D721Med (cell line): ENCODE measurements at regions not wholly inside any gene's neighbourhood (a gene's known extent, or its start where the extent isn't known, plus 50 kb on each side); places are given as distances from the start of the nearest gene placed in this dataset.

Experiments used
- DNase-seq: peaks from one replicate; pipeline ENCODE4 v3.0.0; 2011; ENCODE audit warnings: low spot score; ENCODE audit not compliant: insufficient read length
- FAIRE-seq: peaks from 2 replicates; lab custom pipeline; 2011; peaks lifted over from hg19 to GRCh38; lab: Jason Lieb, UNC
- TF ChIP-seq, protein P1 (sequence below): IDR thresholded peaks from 2 replicates; pipeline ENCODE4 v1.5.1; 2012; ENCODE audit warnings: mild to moderate bottlenecking, control low read depth; ENCODE audit not compliant: insufficient read depth; ENCODE audit errors: missing control alignments

DNA sequence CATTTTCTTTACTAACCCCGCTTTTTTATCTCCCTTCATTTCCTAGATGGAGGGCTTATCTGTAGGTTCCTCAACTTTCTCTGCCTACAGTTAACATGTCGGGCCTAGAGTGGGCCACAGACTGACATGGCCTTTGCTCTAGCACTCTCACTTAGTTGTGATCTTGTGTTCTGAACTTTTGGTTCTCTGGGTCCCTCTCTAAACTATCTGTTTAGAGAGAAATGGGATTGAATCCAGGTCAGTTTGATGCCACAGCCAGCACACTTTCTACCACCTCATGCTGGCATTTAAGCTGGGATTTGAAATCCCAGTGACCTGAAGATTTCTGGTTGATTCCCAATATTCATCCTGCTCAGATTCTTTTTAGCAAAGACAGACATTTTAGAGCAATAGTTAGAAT, 388.5 kb upstream of the PAPPA start:
- FAIRE-seq (no peak), DNase-seq (no peak)
- TF ChIP-seq, protein P1, sequence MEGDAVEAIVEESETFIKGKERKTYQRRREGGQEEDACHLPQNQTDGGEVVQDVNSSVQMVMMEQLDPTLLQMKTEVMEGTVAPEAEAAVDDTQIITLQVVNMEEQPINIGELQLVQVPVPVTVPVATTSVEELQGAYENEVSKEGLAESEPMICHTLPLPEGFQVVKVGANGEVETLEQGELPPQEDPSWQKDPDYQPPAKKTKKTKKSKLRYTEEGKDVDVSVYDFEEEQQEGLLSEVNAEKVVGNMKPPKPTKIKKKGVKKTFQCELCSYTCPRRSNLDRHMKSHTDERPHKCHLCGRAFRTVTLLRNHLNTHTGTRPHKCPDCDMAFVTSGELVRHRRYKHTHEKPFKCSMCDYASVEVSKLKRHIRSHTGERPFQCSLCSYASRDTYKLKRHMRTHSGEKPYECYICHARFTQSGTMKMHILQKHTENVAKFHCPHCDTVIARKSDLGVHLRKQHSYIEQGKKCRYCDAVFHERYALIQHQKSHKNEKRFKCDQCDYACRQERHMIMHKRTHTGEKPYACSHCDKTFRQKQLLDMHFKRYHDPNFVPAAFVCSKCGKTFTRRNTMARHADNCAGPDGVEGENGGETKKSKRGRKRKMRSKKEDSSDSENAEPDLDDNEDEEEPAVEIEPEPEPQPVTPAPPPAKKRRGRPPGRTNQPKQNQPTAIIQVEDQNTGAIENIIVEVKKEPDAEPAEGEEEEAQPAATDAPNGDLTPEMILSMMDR, result no peak

DNA sequence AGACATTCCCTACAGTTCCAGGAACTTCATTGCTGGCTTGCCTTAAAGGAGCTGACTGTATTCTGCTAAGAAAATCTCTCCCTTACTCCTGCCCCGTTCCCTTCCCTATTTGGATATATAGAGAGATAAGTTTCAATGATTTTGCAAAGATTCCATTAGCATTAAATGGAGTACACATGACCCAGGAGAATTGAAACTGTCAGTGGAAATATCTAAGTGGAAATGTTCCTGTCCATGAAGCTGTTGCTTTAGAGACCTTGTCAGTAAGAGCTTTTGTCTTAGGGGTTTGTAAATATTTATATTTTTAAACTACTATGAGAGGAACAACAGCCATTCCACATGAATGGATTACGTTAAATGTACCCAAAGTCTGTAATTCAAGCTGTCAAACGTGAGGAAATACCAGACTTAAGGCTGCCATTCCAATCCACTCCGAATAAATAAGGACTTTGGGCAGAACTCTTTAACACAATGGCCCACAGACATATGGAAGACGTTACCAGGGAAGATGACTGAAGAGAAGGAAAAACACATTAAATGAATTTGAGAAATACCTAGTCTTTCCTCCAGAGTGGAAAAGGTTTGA, 387.1 kb upstream of the PAPPA start:
- FAIRE-seq (no peak), DNase-seq (no peak)
- TF ChIP-seq, protein P1, result no peak

DNA sequence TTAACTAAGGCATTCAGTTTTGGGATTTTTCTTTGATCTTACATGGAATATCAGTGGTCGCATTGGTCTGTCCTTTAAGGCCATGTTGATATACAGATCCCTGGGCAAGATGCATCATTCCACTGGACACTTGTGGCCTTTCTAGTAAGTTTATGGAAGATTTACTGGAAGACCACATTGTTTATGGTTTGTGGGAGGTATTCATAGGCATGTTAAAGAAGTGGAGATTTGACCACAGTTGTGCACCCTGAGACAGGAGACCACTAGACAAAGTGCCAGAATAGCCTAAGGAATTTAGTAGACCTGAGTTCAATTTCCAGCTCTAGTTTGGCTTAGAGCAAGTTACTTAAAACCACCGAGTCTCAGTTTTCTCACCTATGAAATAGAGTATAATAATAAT, 383.1 kb upstream of the PAPPA start:
- TF ChIP-seq, protein P1, result no peak
- DNase-seq (no peak), FAIRE-seq (no peak)

DNA sequence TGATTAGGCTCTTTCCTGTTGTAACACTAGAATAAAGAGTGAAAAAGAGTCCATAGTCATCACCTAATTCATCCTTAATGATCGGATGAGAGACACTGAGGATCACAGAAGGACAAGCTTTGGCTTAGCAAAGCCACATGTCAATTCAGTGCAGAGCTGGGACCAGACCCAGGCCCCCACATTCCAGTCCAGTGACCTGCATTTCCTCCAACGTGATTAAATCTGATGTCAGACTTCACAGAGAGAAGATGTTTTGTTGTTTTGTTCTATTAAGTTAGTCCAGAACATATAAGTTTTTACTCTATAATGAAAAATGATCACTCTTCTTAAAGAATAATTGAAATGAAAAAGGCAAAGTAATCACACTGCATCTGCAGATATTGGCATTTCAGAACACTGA, 377.9 kb upstream of the PAPPA start:
- DNase-seq (no peak), FAIRE-seq (no peak)
- TF ChIP-seq, protein P1, result no peak

- TF ChIP-seq, protein P1, result no peak
- DNase-seq (no peak), FAIRE-seq (no peak)
Observed at GRCh38 chr9:115777610-115778009, 376.0 kb upstream of the PAPPA start.

- TF ChIP-seq, protein P1, result no peak
- DNase-seq (no peak), FAIRE-seq (no peak)
Observed at GRCh38 chr9:115781070-115781736, 372.4 kb upstream of the PAPPA start.

- DNase-seq (no peak), FAIRE-seq (no peak)
- TF ChIP-seq, protein P1, result no peak
Observed at GRCh38 chr9:115786321-115786720, 367.3 kb upstream of the PAPPA start.
